Stimulated activated CD4-positive, alpha-beta T cell treated with anti-CD3 and anti-CD28 coated beads, Interleukin-12 subunit alpha, Interleukin-12 subunit beta, amount 100 ng/mL, for 4 hours (primary cell): ENCODE measurements at regions not wholly inside any gene's neighbourhood (a gene's known extent, or its start where the extent isn't known, plus 50 kb on each side); places are given as distances from the start of the nearest gene placed in this dataset.
"Not testable (repeated sequence)": the region's sequence is repeated elsewhere in the genome, so short reads cannot be mapped to it uniquely, and the experiment has no call there.

Source experiments
- DNase-seq: peaks from one replicate; pipeline ENCODE4 v3.0.0-alpha.2; 2020

GRCh38 chr14:55807881-55808379 is 227.9 kb downstream of the KTN1 start:
- DNase-seq, result no peak

GRCh38 chr14:55813630-55814029 is 233.6 kb downstream of the KTN1 start:
- no peak for DNase-seq

GRCh38 chr14:55814064-55814463 is 234.1 kb downstream of the KTN1 start:
- DNase-seq, result no peak

GRCh38 chr14:55814873-55815272 is 234.9 kb downstream of the KTN1 start:
- no peak for DNase-seq

- DNase-seq, result no peak
These were observed 236.2 kb downstream of the KTN1 start for GRCh38 chr14:55816225-55816624.

GRCh38 chr14:55819610-55820304 is 239.8 kb downstream of the KTN1 start:
- DNase-seq, result no peak

- DNase-seq, result no peak
These were observed 242.9 kb downstream of the KTN1 start for GRCh38 chr14:55822906-55823305.

GRCh38 chr14:55832122-55832911 is 252.3 kb downstream of the KTN1 start:
- no peak for DNase-seq

- DNase-seq, result no peak
These were observed 253.0 kb downstream of the KTN1 start for GRCh38 chr14:55832974-55833373.

GRCh38 chr14:55834390-55834789 is 254.4 kb downstream of the KTN1 start:
- no peak for DNase-seq

- no peak for DNase-seq
These were observed 256.0 kb downstream of the KTN1 start for GRCh38 chr14:55835985-55836384.

- no peak for DNase-seq
These were observed 257.5 kb downstream of the KTN1 start for GRCh38 chr14:55837467-55837866.

- DNase-seq, result no peak
These were observed 258.6 kb downstream of the KTN1 start for GRCh38 chr14:55838529-55839052.

GRCh38 chr14:55839301-55839947 is 259.4 kb downstream of the KTN1 start:
- not testable (repeated sequence) for DNase-seq

GRCh38 chr14:55840821-55841220 is 260.8 kb downstream of the KTN1 start:
- DNase-seq, result no peak

GRCh38 chr14:55841625-55842024 is 261.6 kb downstream of the KTN1 start:
- DNase-seq, result no peak

GRCh38 chr14:55843718-55844403 is 263.9 kb downstream of the KTN1 start:
- no peak for DNase-seq

GRCh38 chr14:55845963-55846825 is 266.2 kb downstream of the KTN1 start:
- DNase-seq, result no peak

- no peak for DNase-seq
These were observed 266.9 kb downstream of the KTN1 start for GRCh38 chr14:55846826-55847446.

- no peak for DNase-seq
These were observed 267.8 kb downstream of the KTN1 start for GRCh38 chr14:55847766-55848165.

GRCh38 chr14:55848964-55849363 is 269.0 kb downstream of the KTN1 start:
- no peak for DNase-seq
